Activated CD8-positive, alpha-beta memory T cell treated with anti-CD3 and anti-CD28 coated beads, Interleukin-2, amount 50 U/mL, for 48 hours (primary cell): ENCODE measurements at regions not wholly inside any gene's neighbourhood (a gene's known extent, or its start where the extent isn't known, plus 50 kb on each side); places are given as distances from the start of the nearest gene placed in this dataset.

ENCODE experiments used
- DNase-seq: peaks from one replicate; pipeline ENCODE4 v3.0.0-alpha.2; 2020

DNA sequence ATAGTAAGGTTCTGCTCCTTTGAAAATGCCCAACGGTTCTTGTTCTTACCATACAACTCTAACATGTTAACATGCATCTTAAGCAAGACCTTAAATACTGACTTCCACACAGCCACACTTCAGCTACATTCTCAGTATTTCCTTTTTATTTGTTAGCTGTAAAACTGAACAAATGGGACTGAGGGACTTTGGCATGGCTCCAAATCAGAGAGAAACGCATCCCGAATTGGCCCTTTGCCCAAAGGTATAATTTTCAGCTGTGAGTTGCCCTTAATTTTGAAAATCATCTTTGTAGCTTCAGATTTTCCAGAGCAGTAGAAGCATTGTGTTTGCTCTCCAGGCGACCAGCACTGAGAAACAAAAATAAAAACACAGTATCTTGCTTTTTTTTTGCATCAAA, 56.4 kb downstream of the NEUROD6 start:
- no peak for DNase-seq

DNA sequence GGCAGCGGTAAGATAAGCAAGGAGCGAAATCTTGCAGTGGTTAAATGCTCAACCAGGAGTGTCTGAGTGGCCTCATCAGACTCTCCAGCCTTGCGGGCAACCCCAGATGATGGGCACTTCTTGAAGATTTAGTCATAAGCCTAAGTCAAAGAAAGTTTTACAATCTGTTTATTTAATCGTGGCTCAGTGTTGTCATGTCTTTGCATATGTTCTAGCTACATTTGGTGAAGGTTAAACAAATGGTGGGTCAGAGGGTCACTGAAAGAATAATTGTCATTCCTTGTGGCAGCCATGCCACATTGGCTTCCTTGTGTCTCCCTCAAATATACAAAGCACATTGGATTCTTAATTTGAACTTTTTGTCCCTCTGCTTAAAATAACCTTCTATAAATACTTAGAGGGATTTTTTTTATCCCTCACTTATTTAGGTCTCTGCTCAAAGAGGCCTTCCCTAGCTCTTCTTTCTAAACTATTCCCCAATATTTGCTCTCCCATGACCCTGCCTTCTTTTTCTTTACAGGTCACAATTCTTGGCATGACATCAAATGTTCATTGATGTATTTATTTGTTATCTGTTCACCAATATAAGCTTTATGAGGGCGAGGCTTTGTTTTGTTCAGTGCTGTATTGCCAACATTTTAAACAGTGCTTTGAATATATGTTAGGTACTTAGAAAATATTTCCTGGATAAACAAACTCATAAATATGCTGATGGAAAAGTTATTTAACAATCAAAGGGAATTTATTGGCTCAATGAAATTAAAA, 68.7 kb downstream of the NEUROD6 start:
- no peak for DNase-seq

DNA sequence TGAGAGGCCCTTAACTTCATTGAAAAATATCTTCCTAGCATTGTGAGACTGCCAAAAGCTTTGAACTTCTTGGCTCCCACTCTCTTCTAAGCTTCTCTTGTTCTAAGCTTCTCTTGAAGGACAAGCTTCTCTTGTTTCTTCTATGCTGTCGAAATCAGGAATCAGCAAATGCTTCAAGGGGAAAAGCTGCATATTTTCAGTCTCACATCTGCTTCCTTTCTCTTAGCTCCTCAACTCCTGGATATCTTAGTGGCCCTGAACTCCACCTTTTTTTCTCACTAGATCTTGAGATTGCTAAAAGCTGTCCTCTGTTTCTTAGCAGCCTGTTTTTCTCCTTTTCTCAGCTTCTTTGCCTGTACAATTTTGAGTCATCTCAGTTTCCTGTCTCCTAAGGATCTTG, 73.0 kb downstream of the NEUROD6 start:
- no peak for DNase-seq

DNA sequence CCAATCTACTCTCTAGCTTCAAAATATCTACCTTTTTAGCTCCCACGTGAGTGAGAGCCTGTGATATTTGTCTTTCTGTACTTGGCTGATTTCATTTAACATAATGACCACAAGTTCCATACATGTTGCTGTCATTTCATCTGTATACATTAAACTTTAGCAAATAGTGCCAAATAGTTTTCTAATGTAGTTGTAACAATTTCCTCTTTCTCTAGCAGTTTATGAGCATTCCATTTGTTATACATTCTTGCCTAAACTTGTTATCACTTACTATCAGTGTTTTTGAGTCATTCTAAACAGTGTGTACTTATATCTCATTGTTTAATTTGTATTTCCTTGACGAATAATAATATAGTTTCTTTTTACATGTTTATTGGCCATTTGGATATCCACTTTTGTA, 77.2 kb downstream of the NEUROD6 start:
- no peak for DNase-seq

DNA sequence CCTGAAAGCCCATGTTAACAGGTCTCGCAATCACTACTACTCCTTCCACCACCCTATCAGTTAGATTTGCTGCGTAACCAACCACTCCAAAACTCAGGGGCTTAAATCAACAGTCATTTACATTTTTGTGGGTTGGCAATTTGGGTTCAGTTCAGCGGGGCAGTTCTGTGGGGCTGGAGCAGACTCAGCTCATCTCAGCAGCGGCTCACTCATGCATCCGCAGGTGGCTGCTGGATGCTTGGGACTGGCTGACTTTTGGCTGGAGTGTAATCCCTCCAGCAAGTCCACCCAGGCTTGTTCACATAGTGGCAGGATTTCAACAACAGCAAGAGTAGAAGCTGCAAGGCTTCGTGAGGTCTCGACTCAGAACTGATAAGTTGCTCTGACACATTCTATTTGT, 79.2 kb downstream of the NEUROD6 start:
- no peak for DNase-seq

DNA sequence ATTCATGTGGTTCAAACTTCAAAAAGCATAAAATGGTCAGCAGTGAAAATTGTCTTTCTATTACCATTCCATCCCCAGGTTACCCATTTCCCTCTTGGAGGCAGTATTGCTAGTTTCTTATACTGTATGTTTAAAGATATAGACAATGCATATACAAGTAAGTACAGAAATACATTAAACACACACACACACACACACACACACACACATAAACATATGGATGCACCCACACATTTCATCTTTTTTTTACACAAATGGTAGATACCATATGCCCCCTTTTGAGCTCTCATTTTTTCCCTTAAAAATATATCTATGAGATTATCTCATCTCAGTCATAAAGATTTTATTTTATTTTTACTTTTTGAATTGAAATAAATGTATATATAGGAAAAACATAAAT, 79.7 kb downstream of the NEUROD6 start:
- no peak for DNase-seq

DNA sequence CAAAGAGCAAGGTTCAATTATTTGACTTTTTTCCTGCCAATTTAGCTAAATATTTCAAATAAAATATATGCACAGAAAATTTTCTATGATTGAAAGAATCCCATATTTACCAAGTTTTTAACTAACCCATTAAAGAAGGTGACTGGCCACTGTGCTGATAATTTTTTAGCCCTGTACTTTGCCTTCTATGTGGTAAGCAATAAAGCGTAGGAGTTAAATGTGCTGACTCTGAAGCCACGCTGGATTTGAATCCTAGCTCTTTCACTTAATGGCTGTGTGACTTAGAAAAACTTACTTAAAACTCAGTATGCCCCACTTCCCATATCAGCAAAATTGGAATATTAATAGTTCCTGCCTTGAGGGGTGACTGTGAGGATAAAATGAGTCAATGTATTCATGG, 82.1 kb downstream of the NEUROD6 start:
- DNase-seq = no peak

DNA sequence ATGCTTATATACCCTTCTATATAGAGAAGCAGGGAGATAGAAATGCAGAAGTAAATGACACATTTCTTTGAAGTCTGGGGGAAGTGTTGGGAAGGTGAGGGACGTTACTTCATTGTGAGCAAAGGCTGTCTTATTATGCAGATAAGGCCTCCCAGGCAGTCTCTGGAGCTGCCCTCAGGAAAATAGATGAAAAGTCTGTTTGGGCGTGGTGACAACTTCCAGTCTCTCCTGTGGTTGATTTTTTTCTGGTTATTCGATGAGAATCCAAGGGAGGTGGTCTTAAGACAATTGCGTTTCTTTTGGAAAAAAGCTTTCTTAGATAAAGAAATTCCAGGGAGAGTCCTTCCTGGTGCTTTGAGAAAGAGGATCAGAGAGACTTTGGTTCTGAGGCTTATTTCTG, 84.0 kb downstream of the NEUROD6 start:
- no peak for DNase-seq

DNA sequence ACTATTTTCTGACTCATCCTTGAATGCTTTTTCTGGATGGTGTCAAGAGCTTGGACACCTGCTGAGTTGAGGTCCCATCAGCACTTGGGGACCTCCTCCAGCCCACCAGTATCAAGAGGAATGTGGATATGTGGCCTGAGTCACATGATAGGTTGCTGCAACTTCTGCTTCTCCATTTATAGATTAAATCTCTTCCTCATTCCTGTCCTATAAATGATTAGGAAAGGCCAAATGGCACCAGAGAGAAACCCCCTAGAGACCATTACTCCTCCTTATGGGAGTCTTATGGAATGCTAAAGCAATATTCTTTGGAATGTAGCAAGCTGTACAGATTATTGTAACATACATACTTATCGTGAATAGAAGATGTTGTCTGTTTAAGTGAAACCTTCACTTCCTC, 85.6 kb downstream of the NEUROD6 start:
- DNase-seq = no peak

DNA sequence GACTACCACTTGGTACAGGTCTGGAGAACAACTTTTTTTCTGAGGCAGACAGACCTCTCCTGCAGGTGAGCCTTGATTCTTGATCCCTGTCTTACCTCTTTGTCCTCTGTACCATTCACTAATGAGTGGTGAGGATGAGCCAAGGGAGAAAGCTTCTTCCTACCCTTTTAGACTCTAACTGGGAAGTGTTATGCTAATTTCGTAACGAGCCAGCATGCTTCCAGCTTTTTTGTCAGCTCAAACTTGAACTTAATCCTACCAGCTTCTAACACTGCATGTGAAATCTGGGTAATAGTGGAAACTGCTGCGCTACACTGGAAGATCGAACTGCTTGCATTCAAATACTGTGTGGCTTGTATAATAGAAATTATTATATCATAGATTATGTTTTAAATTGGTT, 87.0 kb downstream of the NEUROD6 start:
- DNase-seq = no peak

DNA sequence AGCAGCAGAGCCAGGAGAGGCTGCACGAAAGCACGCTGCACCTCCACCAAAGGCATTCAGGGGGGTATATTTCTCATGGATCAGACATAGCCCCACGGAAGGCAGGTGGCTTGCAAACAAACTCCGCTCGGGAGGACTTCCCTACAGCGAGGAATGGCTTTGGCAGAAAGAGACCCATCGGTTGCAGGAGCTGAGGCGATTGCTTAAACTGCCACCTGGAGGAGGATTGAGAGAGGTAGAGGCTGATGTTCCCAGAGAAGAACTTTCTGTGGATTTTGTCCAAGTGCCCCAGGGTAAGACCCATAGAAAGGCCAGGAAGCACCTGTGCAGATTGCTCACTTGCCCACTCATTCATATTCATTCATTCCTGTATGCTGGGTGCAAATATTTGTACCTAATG, 89.1 kb downstream of the NEUROD6 start:
- DNase-seq = no peak

DNA sequence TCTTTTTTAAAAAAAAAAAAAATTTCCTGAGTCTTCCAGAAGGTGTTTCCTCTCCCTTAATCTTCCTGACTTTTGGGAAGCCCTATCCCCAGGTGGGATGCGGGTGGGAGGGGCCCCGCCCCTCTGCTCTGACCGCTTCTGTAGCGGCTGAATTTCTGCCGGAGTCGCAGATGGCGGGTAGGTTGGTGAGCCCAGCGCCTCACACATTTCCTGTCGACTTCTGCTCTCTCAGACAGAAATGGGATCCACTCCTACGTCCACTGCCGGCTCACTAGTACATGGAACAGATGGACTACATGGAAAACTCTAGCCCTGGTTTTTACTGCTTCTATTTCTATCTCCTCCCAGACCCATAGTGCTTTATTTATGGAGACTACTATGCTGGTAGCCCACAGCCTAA, 90.9 kb downstream of the NEUROD6 start:
- no peak for DNase-seq

DNA sequence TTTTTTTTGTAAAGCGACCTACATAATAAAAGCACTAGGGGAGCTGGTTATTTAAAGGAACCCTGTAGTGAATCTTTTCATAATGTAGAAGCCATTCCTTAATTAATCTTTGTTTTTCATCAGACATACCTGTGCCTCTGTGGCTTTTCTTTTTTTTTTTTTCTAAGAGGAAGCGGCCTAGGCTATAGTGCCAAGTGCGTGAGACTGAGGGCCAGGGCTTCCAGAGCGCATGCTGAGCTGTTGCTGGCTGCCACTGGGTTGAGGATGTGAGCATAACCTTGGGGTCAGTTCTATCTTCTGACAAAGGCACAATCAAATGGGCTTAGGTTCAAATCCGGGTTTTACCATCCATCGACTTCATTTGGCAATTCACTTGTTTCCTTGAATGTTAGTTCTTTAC, 103.7 kb downstream of the NEUROD6 start:
- DNase-seq = no peak

DNA sequence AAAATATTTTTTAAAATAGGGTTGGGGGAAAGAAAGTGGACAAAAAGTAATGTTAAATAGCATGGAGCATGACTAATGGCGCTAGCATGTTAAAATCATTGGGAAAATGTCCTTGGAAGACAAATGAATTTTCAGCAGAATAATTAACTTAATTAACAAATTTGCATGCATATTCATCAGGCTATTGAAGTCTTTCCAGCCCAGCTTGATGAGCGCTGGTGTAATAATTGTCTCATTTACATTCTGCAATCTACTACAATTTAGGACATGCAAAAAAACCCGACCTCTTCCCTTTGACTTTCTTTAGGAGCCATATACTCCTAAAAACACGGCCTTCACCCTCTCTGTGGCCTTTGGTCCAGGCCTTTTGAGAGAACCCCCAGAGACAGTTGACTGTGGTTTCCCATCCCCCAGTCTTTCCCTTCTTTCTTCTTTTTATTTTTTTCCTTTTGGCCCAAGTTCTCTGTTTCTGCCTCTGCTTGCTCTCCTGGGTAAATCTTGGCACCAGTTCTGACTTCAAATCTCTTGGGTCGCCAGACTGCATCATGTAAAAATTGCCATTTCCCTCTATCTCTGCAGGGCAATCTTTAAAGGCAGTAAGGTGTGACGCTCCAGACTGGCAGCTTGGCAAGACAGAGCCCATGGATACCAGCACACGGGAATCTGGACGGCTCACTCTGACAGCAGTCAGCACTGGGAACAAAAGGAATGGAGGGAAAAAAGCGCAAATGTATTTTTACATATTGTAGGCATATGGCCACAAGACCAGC, 105.5 kb downstream of the NEUROD6 start:
- no peak for DNase-seq

DNA sequence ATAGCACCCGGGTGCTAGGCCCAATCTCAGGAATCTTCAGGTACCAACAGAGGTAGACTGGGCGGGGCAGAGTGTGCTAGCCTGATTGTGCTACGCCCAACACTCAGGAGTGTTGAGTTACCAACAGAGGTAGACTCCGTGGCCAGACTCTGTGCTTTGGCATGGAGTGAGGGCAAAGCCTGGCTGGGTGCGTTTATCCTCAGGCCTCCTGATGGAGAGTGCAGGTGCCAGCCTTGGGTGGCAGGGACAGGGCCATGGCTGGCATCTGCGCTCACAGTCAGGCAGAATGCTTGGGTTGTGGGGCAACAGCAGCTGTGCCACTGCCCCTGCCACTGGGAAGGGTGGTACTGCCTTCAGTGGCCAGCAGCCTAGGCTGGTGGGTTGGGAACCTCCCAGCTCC, 111.6 kb downstream of the NEUROD6 start:
- DNase-seq = no peak

DNA sequence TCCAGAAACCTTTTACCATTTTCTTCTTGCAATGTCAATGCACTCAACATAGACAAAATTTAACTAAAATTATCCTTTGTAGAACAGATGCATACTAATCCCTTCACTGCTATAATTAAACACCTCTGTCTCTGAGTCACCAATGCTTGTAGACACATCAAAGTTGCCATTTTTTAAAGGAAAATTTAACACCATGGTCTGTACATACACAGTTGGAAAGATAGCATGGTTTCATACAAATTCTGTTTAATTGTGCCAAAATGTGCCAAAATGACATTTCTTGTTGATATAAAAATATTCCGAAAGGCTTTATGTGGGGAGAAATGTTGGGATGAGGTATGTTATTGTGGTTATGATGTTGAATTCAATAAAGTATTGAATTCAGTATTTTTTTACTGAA, 125.8 kb downstream of the NEUROD6 start:
- DNase-seq = no peak

DNA sequence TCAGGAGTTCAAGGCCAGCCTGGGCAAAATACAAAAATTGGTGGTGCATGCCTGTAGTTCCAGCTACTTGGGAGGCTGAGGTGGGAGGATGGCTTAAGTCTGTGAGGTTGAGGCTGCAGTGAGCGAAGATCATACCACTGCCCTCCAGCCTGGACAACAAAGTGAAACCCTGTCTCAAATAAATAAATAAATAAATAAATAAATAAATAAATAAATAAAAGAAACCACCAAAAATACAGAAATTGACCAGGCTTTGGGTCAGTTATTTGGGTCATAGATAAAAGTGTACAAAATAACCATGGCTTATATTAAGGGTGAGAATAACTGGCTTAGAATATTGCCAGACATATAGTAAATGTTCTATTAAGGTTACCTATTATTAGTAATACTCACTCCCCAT, 129.2 kb downstream of the NEUROD6 start:
- DNase-seq = no peak

DNA sequence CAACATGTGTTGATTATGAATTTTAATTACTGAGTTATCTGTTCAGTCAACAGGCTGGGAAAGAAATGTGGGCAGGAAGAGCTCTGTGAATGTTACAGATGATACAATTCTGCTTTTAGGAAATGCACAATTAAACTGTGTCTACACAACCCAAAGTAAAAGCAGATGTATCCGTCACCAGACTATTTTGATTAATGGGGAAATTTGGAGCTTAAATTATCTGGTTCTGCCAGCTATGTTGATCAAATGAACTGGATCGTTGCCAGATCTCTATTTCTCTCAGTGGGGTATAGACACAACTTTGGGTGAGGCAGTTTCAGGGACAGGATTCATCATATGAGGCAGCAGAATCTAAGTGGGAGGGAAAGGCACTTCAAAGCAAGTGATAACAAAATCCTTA, 136.5 kb downstream of the NEUROD6 start:
- DNase-seq = no peak

DNA sequence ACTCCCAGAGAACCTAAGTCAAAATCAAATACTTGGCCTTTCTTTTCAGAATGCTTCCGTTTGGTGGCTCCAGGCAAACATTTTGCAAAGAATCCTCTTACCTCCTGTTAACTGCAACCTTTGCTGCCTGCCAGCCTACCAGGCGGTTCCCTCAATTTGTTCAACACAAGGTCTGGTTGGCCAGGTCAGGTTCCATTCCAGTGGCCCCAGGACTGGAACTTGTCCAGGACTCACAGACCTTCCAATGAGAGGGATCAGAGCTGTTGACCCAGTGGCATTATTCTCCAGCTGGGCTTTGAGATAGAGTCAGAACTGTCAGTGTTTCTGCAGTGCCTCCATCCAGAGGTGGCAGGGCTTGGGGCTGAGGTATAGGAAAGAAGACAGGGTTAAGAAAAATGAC, 137.0 kb downstream of the NEUROD6 start:
- no peak for DNase-seq

DNA sequence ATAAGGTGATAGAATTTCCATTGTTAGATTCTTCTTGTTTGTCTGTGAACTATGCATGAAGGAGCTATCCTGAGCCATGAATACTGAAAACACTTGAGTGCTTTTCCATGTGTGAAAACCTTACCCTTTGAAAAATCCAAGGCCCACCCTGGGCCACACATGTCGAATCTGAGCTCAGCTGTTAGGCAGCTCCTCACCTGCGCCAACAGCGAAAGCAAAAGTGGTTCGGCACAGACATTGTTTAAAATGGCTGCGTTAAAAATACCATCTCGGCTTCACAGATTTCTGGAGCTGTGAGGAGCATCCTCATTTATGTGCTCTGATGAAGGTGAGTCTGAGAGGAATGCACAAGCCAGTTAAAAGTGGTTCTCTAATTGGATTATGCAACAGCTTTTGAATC, 137.7 kb downstream of the NEUROD6 start:
- no peak for DNase-seq

DNA sequence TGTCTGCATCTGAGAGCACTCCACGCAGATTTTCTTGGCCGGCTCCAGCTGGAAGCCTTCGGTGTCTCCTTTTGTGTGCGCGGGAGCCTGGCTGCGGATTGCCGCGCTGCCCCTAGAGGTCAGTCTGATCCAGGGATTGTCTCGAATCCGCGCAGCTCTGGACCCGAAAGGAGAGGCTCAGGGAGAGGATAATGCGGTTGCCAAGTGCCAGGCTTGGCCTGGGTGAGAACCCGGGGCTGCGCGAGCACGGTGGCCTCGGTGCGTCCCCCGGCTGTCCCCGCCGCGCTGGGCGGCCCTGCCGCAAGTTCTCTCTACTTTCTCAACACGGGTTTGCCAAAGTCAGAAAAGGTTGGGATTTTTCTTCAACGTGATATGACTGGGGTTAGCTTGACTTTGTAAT, 140.9 kb downstream of the ADCYAP1R1 start:
- peak; percentile 53 for DNase-seq

DNA sequence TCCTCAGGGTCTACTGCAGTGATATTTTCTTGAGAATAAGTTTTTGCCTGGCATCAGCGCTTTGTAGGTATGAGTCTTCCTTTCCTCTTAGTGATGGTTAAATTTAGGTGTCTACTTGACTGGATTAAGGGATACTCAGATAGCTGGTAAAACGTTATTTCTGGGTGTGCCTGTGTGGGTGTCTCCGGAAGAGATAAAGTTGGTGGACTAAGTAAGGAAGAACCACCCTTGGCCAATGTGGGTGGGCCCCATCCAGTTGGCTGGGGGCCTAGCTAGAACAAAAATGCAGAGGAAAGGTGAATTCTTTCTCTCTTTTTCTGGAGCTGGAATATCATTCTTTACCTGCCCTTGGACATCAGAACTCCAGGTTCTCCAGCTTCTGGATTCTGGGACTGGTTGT, 138.8 kb downstream of the ADCYAP1R1 start:
- no peak for DNase-seq

DNA sequence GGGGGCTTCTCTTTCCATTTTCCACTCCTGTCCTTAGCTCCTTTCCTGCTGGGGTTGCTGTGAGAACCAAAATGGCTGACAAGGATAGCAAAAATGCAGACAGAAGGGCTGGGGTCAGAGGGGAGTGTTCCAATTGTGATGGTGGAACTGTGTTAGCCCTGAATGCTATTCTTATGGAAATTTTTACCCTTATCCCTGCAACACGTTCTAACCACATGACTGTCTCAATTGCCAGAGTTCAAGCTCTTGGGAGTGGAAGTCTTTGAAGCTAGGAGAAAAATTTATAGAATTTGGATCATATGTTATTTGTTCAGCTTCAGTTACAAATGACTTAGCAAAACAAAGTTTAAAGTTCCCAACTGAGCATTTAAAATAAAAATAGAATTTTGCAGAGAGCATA, 134.1 kb downstream of the ADCYAP1R1 start:
- DNase-seq = no peak

DNA sequence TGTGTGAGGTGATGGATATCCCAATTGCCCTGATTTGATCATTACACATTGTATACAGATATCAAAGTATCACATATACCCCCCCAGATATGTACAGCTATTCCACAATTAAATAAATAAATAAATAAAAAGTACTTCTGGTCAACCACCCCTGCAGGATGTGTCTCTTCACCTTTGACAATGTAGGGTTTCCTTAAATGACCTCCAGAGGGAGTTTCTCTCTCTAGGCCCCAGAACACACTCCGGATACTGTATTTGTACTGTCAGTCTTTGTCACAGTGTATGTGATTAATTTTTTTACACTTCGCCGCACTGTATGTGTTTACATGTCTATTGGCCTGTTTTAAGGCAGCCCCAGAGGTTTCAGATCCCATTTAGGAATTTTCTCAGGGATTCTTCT, 123.6 kb downstream of the ADCYAP1R1 start:
- DNase-seq = no peak

DNA sequence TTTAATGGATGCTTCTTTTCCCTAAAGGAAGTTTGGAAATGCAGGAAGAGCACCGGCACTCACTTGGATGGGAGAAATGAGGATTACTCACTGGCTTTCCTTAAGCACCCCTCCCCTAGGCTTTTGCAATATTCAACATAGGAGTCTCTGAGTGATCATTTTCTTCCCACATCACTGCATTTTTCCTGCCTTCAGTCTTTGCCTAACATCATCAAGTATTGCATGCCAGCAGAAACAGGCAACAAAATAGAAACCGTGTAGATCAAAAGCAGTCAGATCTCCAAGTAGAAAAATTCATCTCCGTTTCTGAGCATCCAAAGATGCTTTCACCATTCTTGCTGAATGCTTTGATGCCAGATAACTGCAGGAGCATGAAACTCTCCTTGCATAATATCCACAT, 119.9 kb downstream of the ADCYAP1R1 start:
- DNase-seq = no peak
